Cardiac fibroblast (primary cell): ENCODE measurements at regions not wholly inside any gene's neighbourhood (a gene's known extent, or its start where the extent isn't known, plus 50 kb on each side); places are given as distances from the start of the nearest gene placed in this dataset.

Source experiments
- DNase-seq, 2 donors: peaks; one replicate each; pipeline versions ENCODE4 v3.0.0 to v3.0.0-alpha.2; 2010; ENCODE audit warnings: low read depth in 2 of 2
- H3K4me3 ChIP-seq, 2 donors: replicated peaks in 1 of 2; 1 replicate in 1 of 2; 2 replicates in 1 of 2; pipeline ENCODE4 v1.5.1; 2011; ENCODE audit warnings: low read depth in 2 of 2, low read length in 2 of 2, mild to moderate bottlenecking in 2 of 2, moderate library complexity in 1 of 2
- CTCF ChIP-seq: IDR thresholded peaks from one replicate; pipeline ENCODE4 v1.5.1; 2011; ENCODE audit warnings: low read depth, mild to moderate bottlenecking, low read length, inconsistent platforms

GRCh38 chr2:58447586-58447985 lies 206.5 kb upstream of the FANCL start:
- no peak for TF ChIP-seq CTCF
- no peak for DNase-seq

DNA sequence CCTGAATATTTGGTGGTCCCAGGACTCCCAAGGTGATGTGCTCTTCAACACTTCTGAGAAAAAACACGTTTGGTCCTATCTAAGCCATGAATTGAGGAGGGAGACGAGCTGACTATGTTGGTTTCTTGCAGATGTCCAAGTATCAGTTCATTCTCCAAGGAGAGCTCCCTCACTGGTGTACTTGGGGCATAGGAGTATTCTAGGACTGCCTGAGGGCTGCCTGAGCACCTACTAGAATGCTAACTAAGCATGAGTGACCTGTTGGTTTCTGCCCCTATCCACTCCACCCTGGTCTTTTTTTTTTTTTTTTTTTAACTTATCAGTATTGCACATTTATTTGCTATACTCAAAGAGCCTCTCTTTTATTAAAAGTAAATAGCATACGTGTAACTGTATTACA lies 200.5 kb upstream of the FANCL start:
- no peak for TF ChIP-seq CTCF
- no peak overlapping the region for H3K4me3 ChIP-seq
- DNase-seq, result no peak

More at GRCh38 chr2:58447586-58447985, 206.5 kb upstream of the FANCL start:
- H3K4me3 ChIP-seq, result no peak overlapping the region

DNA sequence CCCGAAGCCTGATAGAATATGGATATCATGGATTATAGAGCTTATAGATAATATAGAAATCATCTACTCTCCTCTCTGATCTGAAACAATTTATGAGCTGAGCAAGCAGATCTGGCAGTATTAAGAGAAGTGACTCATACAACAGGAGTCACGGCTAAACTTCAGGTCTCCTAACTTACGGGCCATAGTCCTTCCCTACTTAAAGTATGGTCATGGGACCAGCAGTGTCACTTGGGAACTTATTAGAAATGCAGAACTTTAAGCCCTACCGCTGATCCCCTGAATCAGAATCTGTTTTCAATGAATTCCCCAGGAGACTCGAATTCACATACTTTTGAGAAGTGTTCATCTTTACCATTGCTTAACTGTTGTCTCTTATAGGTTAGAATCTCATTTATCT lies 195.7 kb upstream of the FANCL start:
- no peak for TF ChIP-seq CTCF
- no peak for DNase-seq
- H3K4me3 ChIP-seq, result no peak overlapping the region

DNA sequence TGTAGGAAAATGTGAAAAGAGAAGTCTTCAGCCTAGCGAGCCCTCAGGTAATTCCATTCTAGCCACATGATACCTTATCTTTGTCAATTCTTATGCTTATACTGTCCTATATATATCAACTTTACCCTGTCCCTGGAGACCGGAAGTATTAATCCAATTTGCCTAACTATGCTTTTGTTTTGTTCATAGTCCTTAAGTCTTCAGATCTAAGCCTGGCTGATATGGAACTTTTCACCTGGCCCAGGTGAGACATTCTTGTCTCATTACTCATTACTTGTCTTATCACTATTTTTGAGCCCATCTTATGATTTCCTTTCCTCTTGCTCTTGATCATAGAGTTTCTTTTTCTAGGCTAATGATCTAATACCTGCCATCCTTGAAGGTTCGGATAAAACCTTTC lies 194.1 kb upstream of the FANCL start:
- no peak overlapping the region for H3K4me3 ChIP-seq
- DNase-seq, result no peak
- no peak for TF ChIP-seq CTCF

- TF ChIP-seq CTCF, result no peak
- DNase-seq, result no peak
- no peak overlapping the region for H3K4me3 ChIP-seq
These were observed 193.6 kb upstream of the FANCL start for GRCh38 chr2:58434692-58435091.

GRCh38 chr2:58432491-58433170 lies 191.5 kb upstream of the FANCL start:
- no peak for TF ChIP-seq CTCF
- no peak for DNase-seq
- no peak overlapping the region for H3K4me3 ChIP-seq
